ENCODE measurements at regions not wholly inside any gene's neighbourhood (a gene's known extent, or its start where the extent isn't known, plus 50 kb on each side); places are given as distances from the start of the nearest gene placed in this dataset.

GRCh38 chr7:34237493-34237849 lies 332.1 kb downstream of the BMPER start:
- intact Hi-C loops (cut with DNase I; ENCODE audit: low total_unique reads) (no loop called here), in situ Hi-C loops (cut with MboI; ENCODE audit: low pct_ligation_motif_present in 1 of 4, low pct_unique_long_range_greater_than_20kb in 1 of 4, low sequenced_read_pairs in 3 of 4) (no loop called here)
- H3K36me3 ChIP-seq = no peaks in the 10 kb centered on the region
- no peak overlapping the region for H3K27ac ChIP-seq
- DNase-seq = no peak
- no peaks in the 10 kb centered on the region for H3K27me3 ChIP-seq
- 33 to 38% methylated on average over 1 of the region's 1 CpG for WGBS, 2 donors (ENCODE audit: low coverage in 1 of 2)
- H3K4me3 ChIP-seq = no peak overlapping the region
- H3K9me3 ChIP-seq = no peaks in the 10 kb centered on the region
- H3K4me1 ChIP-seq = peaks cover 0 to 3% (median 0%) of the 10 kb centered on the region in 4 donors
- TF ChIP-seq EP300 (IDR thresholded peaks at IDR 0.05; ENCODE audit: low read depth) = no peak
- TF ChIP-seq, protein P1, sequence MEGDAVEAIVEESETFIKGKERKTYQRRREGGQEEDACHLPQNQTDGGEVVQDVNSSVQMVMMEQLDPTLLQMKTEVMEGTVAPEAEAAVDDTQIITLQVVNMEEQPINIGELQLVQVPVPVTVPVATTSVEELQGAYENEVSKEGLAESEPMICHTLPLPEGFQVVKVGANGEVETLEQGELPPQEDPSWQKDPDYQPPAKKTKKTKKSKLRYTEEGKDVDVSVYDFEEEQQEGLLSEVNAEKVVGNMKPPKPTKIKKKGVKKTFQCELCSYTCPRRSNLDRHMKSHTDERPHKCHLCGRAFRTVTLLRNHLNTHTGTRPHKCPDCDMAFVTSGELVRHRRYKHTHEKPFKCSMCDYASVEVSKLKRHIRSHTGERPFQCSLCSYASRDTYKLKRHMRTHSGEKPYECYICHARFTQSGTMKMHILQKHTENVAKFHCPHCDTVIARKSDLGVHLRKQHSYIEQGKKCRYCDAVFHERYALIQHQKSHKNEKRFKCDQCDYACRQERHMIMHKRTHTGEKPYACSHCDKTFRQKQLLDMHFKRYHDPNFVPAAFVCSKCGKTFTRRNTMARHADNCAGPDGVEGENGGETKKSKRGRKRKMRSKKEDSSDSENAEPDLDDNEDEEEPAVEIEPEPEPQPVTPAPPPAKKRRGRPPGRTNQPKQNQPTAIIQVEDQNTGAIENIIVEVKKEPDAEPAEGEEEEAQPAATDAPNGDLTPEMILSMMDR (IDR thresholded peaks at IDR 0.05) = no peak
- TF ChIP-seq POLR2AphosphoS5 (IDR thresholded peaks at IDR 0.05) = no peak
- TF ChIP-seq POLR2A (IDR thresholded peaks at IDR 0.05) = no peak

DNA sequence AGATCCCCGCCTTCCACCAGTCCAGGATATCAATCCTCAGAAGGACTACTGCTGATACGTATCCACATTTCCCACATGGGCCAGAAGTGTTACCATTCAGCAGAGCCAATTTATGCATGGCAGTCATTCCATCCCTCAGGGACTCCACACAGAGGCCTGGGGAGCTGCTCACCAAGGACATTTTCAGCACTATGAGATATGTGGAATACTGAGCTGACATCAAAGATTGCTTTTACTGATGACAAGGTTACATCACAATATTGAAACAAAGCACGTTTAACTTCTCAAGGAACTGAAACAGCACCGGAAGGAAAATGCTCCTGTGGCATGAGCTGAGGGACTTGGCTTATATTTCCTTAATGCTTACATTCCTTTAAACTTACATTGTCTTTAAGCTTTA lies 335.1 kb downstream of the BMPER start:
- WGBS, 2 donors (ENCODE audit: low coverage in 1 of 2) = 69 to 75% methylated on average over 3 to 4 of the region's 4 CpGs
- H3K4me3 ChIP-seq = no peak overlapping the region
- no peaks in the 10 kb centered on the region for H3K27me3 ChIP-seq
- H3K9me3 ChIP-seq = no peaks in the 10 kb centered on the region
- in situ Hi-C loops (cut with MboI; ENCODE audit: low pct_ligation_motif_present in 1 of 4, low pct_unique_long_range_greater_than_20kb in 1 of 4, low sequenced_read_pairs in 3 of 4) (no loop called here), intact Hi-C loops (cut with DNase I; ENCODE audit: low total_unique reads) (no loop called here)
- no peak for TF ChIP-seq POLR2AphosphoS5 (IDR thresholded peaks at IDR 0.05)
- TF ChIP-seq EP300 (IDR thresholded peaks at IDR 0.05; ENCODE audit: low read depth) = no peak
- TF ChIP-seq, protein P1 (IDR thresholded peaks at IDR 0.05) = no peak
- TF ChIP-seq POLR2A (IDR thresholded peaks at IDR 0.05) = no peak
- no peak for DNase-seq
- H3K4me1 ChIP-seq = peaks cover 0 to 3% (median 0%) of the 10 kb centered on the region in 4 donors
- H3K27ac ChIP-seq = no peak overlapping the region
- no peaks in the 10 kb centered on the region for H3K36me3 ChIP-seq

DNA sequence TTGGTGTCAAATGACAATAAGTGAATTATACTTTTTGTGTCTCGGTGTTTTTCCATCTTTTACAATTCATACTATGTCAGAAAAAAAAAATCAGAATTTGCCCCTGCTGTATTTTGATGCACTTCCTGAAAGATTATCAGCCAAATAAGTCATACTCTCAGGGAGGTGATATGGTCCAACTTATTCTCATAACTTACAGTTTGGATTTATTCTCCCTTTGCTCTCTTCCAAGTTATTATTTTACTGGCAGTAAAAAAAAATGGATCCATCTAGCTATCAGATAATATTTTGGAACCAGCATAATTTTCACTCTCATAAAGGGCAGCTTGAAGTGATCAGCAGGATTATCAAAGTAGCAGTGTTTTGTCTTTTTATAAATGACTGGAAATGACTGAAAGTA lies 337.1 kb downstream of the BMPER start:
- TF ChIP-seq POLR2A (IDR thresholded peaks at IDR 0.05) = no peak
- no peak for TF ChIP-seq EP300 (IDR thresholded peaks at IDR 0.05; ENCODE audit: low read depth)
- TF ChIP-seq POLR2AphosphoS5 (IDR thresholded peaks at IDR 0.05) = no peak
- TF ChIP-seq, protein P1 (IDR thresholded peaks at IDR 0.05) = no peak
- 23 to 67% methylated on average over 1 of the region's 1 CpG for WGBS, 2 donors (ENCODE audit: low coverage in 1 of 2)
- no peak overlapping the region for H3K4me3 ChIP-seq
- no peaks in the 10 kb centered on the region for H3K36me3 ChIP-seq
- no peaks in the 10 kb centered on the region for H3K27me3 ChIP-seq
- no peak overlapping the region for H3K27ac ChIP-seq
- H3K9me3 ChIP-seq = no peaks in the 10 kb centered on the region
- in situ Hi-C loops (cut with MboI; ENCODE audit: low pct_ligation_motif_present in 1 of 4, low pct_unique_long_range_greater_than_20kb in 1 of 4, low sequenced_read_pairs in 3 of 4) = no loop called here
- DNase-seq = no peak
- no peaks in the 10 kb centered on the region for H3K4me1 ChIP-seq
- intact Hi-C loops (cut with DNase I; ENCODE audit: low total_unique reads) = no loop called here

- DNase-seq = no peak
- TF ChIP-seq POLR2A (IDR thresholded peaks at IDR 0.05) (no peak), POLR2AphosphoS5 (IDR thresholded peaks at IDR 0.05) (no peak), EP300 (IDR thresholded peaks at IDR 0.05; ENCODE audit: low read depth) (no peak)
- TF ChIP-seq, protein P1 (IDR thresholded peaks at IDR 0.05) = no peak
- H3K36me3 ChIP-seq = no peaks in the 10 kb centered on the region
- in situ Hi-C loops (cut with MboI; ENCODE audit: low pct_ligation_motif_present in 1 of 4, low pct_unique_long_range_greater_than_20kb in 1 of 4, low sequenced_read_pairs in 3 of 4) = no loop called here
- WGBS, 2 donors (ENCODE audit: low coverage in 1 of 2) = 79 to 85% methylated on average over 4 of the region's 4 CpGs
- H3K27me3 ChIP-seq = no peaks in the 10 kb centered on the region
- H3K9me3 ChIP-seq = no peaks in the 10 kb centered on the region
- no peaks in the 10 kb centered on the region for H3K4me1 ChIP-seq
- H3K4me3 ChIP-seq = no peak overlapping the region
- intact Hi-C loops (cut with DNase I; ENCODE audit: low total_unique reads) = no loop called here
- no peak overlapping the region for H3K27ac ChIP-seq
Observed at GRCh38 chr7:34245246-34245645, 339.9 kb downstream of the BMPER start.

Measured in transverse colon (tissue), 4 donors.